ENCODE measurements at regions not wholly inside any gene's neighbourhood (a gene's known extent, or its start where the extent isn't known, plus 50 kb on each side); places are given as distances from the start of the nearest gene placed in this dataset.

DNA sequence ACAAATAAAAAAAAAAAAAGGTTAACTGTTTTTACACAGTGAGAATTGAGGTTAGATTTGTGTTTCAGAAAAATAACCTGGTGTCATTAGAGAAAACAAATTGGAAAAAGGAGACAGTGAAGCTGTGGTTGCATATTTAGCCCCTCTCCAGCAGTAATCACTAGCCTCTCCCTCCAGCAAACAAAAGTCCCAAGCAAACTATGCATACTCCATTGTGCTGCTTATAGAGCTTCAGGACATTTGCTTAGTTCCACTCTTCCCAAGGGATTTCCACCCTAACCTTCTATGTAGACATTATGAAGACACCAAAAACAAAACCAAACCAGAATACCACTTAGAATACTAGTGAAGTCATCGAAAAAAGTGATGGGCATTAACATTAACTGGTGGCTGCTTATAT, 534.2 kb upstream of the CDH2 start:
- TF ChIP-seq, protein P1, sequence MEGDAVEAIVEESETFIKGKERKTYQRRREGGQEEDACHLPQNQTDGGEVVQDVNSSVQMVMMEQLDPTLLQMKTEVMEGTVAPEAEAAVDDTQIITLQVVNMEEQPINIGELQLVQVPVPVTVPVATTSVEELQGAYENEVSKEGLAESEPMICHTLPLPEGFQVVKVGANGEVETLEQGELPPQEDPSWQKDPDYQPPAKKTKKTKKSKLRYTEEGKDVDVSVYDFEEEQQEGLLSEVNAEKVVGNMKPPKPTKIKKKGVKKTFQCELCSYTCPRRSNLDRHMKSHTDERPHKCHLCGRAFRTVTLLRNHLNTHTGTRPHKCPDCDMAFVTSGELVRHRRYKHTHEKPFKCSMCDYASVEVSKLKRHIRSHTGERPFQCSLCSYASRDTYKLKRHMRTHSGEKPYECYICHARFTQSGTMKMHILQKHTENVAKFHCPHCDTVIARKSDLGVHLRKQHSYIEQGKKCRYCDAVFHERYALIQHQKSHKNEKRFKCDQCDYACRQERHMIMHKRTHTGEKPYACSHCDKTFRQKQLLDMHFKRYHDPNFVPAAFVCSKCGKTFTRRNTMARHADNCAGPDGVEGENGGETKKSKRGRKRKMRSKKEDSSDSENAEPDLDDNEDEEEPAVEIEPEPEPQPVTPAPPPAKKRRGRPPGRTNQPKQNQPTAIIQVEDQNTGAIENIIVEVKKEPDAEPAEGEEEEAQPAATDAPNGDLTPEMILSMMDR (optimal IDR thresholded peaks at IDR 0.05 in 1 of 3, IDR thresholded peaks at IDR 0.05 in 1 of 3, conservative IDR thresholded peaks at IDR 0.05 in 1 of 3; ENCODE audit: extremely low read depth in 1 of 3, insufficient read depth in 2 of 3, low read length in 3 of 3): no peak
- no peak for TF ChIP-seq EZH2 (IDR thresholded peaks at IDR 0.05; ENCODE audit: low read length)

Data from keratinocyte (primary cell).